HG02798 (cell line): ENCODE measurements at regions not wholly inside any gene's neighbourhood (a gene's known extent, or its start where the extent isn't known, plus 50 kb on each side); places are given as distances from the start of the nearest gene placed in this dataset.

Experiments
- ATAC-seq: cut with Tn5 transposase; IDR thresholded peaks from one replicate; pipeline ENCODE4 v1.9.1; 2021; ENCODE audit warnings: mild to moderate bottlenecking; ENCODE audit not compliant: unreplicated experiment, poor library complexity

DNA sequence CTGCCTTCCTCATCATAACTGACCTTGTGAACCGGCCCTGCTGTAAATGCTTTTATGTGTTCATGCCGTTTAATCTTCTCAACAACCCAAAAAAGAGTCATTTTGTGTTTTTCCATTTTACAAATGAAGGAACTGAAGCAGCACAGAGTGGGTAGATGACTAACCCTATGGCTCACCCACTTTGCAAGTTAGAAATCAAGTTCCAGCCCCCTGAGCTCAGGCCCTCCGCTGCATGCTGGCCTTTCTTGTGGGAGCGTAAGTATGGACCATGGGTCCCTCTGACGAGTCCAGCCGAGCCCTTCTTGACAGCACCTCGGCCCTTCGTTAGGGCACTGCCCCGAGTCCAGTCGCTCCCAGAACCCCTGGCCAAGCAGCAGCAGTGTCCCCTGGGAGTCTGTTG, 194.6 kb downstream of the GLI2 start:
- ATAC-seq = no peak

DNA sequence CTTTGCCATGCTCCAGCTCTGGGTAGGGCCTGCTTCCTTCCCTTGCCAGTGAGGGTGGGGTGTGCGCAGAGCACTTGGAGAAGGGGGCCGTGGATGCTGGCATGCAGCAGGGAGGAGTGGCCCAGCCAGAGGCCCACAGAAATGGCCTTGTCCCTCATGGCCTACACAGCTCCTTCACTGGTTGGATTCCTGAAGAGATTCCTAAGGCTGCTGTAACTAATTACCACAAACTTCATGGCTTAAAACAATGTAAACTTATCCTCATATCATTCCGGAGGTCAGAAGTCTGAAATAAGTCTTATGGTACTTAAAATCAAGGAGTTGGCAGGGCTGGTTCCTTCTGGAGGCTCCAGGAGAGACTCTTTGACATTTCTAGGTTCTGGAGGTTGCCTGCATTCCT, 195.2 kb downstream of the GLI2 start:
- ATAC-seq = no peak

DNA sequence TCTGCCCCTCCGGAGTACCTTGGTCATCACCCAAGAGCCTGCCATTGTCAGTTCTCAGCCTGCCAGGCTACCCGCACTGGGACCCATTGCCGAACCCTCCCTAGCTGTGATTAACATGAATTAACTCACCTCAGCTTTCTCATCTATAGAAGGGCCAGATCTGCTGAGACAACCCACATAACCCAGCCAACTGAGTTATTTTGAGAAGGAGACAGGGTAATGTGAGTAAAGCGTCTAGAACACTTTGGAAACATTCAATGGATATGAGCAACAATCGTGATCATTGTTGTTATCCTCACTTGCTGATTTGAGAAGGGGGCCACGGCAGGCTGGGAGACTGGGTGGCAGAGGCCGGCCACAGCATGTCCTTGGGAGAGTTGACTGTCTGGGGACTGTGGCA, 196.8 kb downstream of the GLI2 start:
- no peak for ATAC-seq

DNA sequence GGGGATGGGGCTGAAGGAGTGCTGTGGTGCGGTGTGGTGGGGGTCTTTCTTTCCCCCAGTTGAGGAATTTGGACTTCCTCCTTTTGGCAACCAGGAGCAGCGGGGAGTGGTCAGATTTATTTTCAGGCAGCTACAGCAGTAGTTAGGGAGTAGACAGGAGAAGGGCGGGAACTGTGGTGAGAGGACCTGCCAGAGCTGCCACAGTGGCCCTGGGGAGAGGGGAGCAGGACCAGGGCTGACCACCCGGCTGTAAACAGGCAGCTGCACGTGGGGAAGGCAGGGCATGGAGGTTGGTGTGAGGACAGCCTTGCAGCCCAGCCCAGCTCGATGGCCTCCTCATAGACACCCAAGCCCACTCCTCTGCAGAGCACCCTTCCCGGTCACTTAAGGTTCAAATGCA, 197.2 kb downstream of the GLI2 start:
- ATAC-seq = no peak

DNA sequence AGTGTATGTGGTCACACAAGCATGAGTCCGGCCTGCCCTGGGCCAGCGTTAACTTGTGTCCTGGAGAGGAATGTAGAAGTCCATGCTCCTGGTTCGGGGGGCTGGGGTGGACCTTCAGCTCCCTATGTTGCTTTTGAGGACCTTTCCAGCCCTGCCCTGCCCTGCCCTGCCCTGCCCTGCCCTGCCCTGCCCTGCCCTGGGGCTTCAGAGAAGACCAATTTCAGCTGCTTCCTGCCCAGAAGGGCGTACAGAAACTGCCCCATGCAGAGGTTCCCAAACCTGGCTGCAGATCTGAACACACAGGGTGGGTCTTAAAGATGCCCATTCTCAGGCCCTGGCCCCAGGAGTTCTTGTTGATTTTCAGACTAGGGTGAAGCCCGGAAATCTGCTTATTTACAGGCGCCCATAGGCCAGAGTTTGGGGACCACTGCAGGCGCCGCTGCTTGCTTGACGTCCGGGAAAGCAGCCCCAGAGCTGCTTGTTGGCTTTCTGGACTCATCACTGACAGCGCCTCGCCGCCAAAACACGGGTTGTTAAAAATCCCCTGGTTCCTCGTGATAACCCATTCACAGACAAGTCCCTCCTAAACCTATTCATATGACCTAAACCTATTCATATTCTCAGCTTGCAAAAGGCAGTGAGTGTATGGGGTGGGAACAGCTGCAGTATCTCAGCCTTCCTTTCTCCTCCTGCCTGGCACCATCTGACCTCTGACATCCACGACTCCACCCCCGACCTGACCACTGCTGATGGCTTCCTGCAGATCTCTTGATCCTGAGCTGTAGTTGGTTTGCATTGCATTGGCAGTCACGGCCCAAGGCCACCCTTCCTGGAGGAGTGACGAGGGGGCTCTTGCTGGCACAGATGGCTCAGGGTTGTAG, 198.3 kb downstream of the GLI2 start:
- no peak for ATAC-seq

DNA sequence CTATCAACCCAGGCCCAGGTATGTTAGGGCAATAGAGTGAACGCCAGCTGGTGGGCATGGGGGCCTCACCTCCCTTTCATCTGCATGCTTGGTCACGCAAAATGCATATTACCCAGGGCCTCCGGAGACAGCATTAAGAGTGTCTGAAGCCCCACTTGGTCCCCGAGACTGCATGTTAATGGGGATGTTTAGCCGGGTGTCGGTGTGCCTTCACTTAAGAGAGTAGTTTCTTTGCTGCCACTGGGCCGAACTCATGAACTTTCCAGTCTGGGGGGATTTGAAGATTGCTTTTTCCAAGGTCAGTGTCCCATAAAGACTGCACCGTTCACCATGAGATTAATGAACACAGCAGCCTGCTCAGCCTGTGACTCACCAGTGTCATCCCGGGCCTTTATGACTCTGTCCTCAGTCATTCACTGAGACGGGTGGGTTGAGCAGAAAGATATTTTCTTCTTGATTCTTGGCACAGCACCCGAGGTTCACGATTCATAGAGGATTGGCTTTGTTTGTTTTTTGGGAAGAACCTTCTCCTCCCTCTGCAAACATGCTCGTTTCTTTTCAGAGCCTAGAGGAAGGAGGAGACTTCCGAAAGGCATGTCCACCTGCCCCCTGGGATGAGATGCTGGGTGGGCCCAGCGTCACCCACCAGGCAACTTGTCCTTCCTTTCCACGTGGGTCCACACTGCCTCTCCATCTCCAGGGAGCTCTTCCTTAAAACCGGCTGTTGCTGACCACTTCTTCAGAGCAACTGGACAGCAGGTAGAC, 199.1 kb downstream of the GLI2 start:
- no peak for ATAC-seq

DNA sequence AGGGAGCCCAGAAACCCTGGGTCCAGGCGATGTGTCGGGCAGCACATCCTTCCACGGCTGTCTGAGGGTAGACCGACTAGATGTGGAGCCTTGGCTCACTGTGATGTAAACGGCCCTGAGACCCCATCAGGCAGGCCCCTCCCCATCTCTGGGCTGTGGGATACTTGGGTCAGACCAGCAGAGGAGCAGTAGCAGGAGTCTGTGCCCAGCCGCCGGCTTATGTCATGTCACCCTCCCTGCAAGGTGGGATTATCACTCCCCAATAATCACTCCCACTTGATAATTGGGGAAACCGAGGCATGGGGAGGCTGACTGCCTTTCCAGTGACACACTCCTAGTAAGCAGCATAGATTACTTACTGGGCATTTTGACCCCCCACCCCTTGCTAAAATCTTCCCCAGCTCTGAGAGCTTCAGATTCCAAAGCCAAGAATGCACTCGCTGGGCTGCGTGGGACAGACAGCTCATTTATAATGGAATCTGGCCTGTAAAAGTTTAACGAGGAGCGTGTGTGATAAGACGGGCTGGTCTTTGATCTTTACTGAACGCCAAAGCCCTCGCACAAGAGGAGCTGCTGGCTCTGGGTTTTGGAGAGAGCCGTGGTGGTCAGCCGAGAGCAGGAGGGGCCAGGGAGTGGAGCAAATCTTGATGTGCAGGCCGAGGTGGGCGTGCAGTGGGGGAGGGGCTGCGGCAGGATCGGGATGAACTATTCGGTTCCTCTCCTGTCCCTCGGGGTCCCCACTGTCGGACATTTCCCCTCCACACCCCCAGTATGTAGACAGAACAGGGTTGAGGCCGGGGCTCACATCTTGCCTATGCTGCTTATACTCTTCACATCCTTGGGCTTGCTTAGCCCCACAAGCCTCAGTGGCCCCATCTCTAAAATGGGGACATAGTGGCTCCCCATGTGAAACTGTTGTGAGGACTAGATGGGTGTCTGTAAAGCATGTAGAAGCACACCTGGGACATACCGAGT, 200.0 kb downstream of the GLI2 start:
- ATAC-seq = no peak

DNA sequence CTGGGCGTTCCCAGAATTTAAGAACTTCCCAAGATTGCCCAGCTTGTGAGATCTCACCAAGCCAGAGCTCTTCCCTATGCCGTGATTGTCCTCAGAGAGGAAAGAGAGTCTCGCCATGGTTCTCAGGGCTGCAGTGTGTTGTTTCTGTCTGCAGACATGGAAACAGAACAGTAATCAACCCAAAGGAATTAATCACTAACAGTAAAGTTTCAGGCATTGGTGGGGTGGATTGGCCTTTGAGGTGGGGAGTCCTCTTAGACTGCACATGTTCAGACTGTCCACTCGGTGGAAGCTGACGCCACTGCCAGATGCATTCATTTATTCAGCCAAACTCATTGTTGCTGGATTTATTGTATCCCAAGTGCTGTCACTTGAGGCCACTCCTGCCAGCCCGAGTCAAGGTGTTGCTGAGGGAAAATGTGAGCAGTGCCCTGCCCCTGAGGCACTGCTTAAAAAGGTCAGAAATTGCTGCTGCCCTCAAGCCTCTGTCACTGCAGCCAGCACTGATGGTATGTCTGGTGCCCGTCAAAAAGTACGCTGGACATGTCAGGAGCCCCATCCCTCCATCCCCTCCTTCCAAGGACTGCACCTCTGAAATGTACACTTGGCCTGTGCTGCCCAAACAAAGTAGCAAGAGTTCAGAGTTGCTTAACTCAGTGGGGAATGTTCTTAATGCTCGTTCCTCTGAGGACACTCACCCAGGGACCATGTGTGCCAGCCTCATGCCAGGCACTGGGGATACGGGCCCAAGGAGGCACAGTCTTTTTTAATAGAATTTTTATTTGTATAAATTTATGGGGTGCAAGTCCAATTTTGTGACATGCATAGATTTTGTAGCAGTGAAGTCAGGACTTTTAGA, 201.0 kb downstream of the GLI2 start:
- no peak for ATAC-seq

DNA sequence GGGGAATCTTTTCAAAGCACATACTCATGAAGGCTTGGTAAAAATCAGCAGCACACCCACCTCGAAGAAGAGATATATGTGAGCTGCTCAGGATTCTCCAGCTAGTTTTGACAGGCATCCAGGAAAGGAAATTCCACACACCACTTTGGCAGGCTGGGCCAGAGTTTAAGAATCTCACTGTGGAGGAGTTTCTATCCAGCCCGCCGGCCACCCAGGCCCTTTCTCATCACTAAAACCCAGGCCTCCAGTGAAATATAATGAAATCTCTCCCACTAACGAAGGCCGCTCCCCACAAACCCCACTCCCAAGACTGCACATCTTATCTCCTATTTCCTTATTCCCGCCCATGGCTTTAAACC, 202.0 kb downstream of the GLI2 start:
- no peak for ATAC-seq

DNA sequence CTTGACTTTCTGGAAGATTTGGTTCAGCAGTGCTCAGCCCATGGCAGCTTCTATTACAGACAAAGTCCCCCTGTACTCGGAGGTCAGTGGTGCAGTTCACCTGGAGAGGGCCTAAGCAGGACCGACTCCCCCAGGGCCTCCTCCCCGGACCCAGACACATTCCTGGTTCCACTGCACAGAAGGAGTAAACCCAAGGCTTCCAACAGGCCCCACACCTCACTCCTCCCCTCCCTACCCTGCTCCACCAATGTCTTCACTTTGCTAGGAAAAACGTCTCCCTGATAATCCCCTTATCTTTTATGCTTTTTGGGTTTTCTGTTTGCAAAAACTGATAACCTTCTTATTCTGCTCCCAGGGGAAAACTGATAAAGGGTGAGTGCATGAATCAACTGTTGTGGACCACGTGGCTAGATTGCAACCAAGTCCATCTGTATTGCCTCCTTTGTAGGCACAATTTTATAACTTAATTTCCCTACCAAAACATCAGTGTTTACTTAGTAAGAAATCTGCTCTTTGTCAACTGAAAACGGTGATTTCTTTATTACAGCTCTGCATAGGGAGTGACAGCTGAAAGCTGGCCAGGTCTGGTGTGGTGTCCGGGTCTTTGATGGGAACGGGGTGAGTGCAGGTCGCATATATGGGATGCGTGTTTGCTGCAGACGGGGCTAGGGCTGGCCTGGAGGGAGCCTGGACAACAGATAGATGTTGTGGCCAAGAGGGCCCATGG, 202.5 kb downstream of the GLI2 start:
- no peak for ATAC-seq

DNA sequence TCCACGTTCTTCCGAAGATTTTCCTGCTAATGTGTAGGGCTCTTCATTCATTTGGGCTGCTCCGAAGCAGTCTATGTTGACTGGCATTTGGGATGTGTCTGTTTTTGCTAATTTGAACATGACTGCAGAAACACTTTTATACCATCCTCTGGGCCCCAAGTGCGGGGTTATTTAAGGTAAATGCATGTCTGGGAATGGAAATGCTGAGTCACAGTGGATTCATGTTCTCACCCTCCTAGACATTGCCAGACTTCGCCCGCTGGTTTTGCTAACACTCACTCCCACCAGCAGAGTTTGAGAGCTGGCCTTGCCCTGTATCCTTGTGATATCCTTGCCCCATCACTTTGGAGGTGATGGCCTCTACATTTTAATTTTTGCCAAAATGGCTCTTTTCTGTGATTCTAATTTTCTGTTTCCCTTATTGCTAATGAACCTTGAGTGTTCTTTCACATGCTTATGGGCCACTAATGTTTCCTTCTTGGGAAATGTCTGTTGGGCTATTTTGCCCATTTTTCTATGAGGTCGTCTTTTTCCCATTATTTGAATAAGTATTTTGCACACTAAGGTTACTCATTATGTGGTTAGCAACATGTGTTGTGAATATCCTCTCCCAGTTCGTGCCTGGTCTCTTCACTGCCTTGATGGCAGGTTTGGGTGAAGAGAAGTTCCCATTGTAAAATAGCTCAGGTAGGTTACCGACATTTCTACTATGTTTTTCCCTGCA, 204.1 kb downstream of the GLI2 start:
- ATAC-seq = no peak

DNA sequence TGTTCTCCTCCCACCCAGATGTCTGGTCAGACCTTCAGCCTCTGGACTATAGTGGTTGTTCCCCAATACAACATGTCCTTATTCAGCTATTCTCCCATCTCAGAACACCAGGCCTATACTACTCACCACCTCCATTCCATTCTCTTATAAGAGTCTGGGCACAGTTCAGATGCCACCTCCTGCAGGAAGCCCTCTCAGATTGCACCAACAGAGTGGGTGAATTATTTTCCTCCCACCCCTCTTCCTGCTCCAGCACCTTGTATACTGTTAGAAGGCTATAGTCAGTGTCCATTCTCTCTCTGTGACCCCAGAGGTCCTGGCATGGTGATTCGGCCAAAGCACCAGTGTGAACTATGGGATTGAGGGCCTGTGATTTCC, 204.6 kb downstream of the GLI2 start:
- no peak for ATAC-seq

DNA sequence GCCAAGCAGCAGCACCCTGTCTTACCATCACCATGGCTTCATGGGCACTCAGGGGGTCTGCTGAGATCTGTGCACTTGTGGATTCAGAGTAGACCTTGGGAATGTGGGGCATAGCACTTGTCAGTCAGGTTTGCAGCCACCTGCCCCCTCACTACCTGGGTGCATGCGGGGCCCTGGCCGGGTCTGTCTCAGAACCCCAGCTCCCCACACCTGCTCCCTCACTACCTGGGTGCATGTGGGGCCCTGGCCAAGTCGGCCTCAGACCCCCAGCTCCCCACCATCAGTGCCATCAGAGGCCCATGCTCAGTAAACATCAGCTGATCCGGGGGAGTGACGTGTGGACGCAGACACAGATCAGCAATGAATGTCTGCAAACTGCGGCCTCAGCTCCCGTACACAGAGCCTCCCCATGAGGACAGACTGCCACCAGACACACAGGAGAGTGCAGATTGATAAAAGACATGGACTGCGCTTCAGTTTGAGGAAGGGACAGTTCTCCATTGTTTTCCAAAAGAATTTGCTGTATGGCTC, 205.1 kb downstream of the GLI2 start:
- no peak for ATAC-seq

DNA sequence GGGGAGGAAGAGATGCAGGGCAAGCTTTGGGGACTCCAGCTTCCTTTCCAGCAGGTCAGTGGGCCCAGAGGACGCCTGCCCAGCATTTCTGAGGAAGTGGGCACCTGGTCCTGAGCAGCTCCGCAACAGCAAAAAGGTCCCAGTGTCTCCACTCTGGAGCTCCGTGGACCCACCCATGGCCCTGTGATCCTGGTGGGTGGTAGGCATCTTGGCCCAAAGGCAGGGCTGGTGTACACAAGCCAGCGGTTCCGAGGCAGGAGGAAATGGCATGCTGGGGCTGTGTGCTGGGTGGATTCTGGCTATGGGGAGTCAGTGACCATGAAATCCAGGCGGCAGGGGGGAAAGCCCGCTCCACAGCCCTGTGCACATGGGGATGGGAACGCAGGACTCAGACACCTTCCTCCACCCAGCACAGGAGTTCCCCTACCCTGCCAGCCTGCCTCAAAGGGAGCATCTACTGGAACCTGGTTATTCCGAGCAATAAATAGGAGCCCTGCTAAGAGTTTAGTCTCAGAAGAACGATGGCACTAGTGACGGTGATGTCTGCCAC, 206.0 kb downstream of the GLI2 start:
- ATAC-seq = no peak

DNA sequence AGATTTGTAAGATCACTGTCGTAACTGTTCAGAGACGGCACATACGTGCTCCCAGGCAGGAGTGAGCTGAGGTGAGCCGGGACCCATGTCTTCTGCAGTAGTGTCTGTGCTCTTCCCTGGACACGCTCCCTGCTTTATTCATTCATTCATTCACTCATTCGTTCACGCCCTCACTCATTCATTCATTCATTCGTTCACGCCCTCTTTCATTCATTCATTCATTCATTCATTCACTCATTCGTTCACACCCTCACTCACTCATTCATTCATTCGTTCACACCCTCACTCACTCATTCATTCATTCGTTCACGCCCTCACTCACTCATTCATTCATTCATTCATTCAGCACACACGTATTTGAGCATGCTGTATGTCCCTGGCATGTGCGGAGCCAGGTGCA, 207.0 kb downstream of the GLI2 start:
- ATAC-seq = no peak

DNA sequence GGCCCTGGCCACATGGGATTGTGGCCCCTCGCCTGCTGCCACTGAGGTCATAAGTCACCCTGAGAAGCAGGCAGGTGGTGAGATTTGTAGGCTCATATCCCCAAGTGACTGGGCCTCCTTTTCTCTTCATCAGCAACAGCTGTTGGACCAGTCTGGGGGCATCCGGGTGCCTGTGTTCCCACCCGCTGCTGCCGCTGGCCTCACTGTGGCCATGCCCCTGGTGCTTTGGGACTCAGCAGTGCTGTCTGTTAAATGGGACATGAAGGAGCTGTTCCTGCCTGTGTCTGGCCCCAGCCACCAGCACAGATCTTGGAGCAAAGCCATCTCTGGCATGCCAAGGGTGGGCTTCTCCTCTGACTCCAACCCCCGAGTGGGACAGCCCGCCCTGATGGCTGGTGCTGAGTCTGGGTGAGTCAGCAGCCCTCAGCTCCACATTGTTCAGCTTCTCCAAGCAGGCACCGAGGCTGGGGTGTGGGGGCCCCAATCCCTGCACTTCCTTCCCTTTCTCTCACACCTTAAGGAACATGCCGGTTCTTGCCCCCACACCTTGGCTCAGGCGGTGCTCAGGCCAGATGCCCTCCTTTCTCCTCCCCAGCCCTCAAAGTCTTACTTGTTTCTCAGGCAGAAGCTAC, 207.9 kb downstream of the GLI2 start:
- no peak for ATAC-seq

DNA sequence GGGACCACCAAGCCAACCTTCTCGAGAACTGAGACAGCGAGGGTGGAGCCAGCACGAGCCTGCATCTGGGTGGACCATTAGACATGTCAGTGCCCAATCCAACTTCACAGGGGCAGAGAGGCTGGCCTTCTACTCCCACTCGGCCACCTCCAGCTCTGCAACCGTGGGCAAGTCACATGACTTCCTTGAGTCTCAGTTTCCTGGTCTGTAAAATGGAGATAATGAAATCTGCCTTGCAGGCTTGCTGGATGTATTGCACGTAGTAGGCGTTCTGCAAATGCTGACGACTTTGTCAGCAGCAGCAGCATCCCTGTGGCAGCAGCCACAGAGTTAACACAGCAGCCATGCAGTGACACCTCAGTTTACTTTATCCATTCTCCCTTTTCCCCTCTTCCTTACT, 208.9 kb downstream of the GLI2 start:
- ATAC-seq = no peak

DNA sequence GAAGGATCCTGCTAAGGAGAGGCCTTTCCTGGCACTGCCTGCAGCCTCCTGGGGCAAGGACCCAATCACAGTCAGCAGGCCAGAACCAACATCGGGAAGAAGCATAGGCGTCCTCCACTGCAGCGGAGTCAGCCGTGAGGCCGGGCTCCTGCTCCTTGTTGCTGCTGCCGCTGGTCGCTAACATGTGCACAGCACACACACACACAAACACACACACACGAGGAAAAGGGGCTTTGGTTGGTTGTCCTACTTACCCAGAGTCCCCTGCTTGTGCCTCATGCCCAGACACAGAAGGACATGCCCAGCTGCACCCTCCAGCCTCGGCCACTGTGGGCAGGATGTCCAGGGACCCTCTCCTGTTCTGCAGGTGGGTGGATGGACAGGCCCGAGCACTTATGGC, 209.4 kb downstream of the GLI2 start:
- no peak for ATAC-seq
